Keratinocyte (primary cell): ENCODE measurements at regions not wholly inside any gene's neighbourhood (a gene's known extent, or its start where the extent isn't known, plus 50 kb on each side); places are given as distances from the start of the nearest gene placed in this dataset.
A peak's percentile ranks its signal among the peaks of the same experiment; 100 is the strongest.

Source experiments
- EZH2 ChIP-seq: IDR thresholded peaks from one replicate; pipeline ENCODE4 v1.6.1; 2012; ENCODE audit warnings: inconsistent platforms, mild to moderate bottlenecking, low read length, moderate library complexity
- TF ChIP-seq, protein P1 (sequence below), 3 experiments: IDR thresholded peaks in 1 of 3; conservative IDR thresholded peaks in 1 of 3; optimal IDR thresholded peaks in 1 of 3; 2 replicates in 2 of 3; 3 replicates in 1 of 3; pipeline versions ENCODE3 to v1.5.1; 2011; ENCODE audit warnings: low read length in 3 of 3, mild to moderate bottlenecking in 3 of 3, moderate library complexity in 2 of 3, control low read depth in 1 of 3, inconsistent platforms in 1 of 3; ENCODE audit not compliant: insufficient read depth in 2 of 3; ENCODE audit errors: extremely low read depth in 1 of 3

GRCh38 chr10:75294866-75295701, 59.3 kb upstream of the COMTD1 start:
- TF ChIP-seq, protein P1, sequence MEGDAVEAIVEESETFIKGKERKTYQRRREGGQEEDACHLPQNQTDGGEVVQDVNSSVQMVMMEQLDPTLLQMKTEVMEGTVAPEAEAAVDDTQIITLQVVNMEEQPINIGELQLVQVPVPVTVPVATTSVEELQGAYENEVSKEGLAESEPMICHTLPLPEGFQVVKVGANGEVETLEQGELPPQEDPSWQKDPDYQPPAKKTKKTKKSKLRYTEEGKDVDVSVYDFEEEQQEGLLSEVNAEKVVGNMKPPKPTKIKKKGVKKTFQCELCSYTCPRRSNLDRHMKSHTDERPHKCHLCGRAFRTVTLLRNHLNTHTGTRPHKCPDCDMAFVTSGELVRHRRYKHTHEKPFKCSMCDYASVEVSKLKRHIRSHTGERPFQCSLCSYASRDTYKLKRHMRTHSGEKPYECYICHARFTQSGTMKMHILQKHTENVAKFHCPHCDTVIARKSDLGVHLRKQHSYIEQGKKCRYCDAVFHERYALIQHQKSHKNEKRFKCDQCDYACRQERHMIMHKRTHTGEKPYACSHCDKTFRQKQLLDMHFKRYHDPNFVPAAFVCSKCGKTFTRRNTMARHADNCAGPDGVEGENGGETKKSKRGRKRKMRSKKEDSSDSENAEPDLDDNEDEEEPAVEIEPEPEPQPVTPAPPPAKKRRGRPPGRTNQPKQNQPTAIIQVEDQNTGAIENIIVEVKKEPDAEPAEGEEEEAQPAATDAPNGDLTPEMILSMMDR (optimal IDR thresholded peaks at IDR 0.05 in 1 of 3, IDR thresholded peaks at IDR 0.05 in 1 of 3, conservative IDR thresholded peaks at IDR 0.05 in 1 of 3; ENCODE audit: extremely low read depth in 1 of 3, insufficient read depth in 2 of 3, low read length in 3 of 3): peak in 2 of 3 experiments; percentile 3 to 18
- no peak for TF ChIP-seq EZH2
